GM13977 (cell line): ENCODE measurements at regions not wholly inside any gene's neighbourhood (a gene's known extent, or its start where the extent isn't known, plus 50 kb on each side); places are given as distances from the start of the nearest gene placed in this dataset.

Experiments used
- DNase-seq: peaks from one replicate; pipeline ENCODE4 v3.0.0; 2012; ENCODE audit warnings: low spot score
- in situ Hi-C: fragments of 300-500 bp; cut with MboI; formaldehyde crosslinking; loops from one replicate; pipeline ENCODE4 v1.12.0; 2022; ENCODE audit warnings: low sequenced_read_pairs, low pct_unique_long_range_greater_than_20kb, mixed read lengths, inconsistent platforms; ENCODE audit not compliant: unreplicated experiment
- TF ChIP-seq, protein P1 (sequence below): IDR thresholded peaks from 2 replicates; pipeline ENCODE4 v1.5.1; 2012; ENCODE audit warnings: mild to moderate bottlenecking, control low read depth; ENCODE audit not compliant: insufficient read depth; ENCODE audit errors: extremely low read depth, missing control alignments

GRCh38 chr3:69674752-69675151 lies 64.5 kb upstream of the MITF start:
- no peak for DNase-seq
- in situ Hi-C loops = loop anchor here (25.0 kb wide), 1 partner anchor 512 kb away; no protein-coding TSS in a partner anchor

DNA sequence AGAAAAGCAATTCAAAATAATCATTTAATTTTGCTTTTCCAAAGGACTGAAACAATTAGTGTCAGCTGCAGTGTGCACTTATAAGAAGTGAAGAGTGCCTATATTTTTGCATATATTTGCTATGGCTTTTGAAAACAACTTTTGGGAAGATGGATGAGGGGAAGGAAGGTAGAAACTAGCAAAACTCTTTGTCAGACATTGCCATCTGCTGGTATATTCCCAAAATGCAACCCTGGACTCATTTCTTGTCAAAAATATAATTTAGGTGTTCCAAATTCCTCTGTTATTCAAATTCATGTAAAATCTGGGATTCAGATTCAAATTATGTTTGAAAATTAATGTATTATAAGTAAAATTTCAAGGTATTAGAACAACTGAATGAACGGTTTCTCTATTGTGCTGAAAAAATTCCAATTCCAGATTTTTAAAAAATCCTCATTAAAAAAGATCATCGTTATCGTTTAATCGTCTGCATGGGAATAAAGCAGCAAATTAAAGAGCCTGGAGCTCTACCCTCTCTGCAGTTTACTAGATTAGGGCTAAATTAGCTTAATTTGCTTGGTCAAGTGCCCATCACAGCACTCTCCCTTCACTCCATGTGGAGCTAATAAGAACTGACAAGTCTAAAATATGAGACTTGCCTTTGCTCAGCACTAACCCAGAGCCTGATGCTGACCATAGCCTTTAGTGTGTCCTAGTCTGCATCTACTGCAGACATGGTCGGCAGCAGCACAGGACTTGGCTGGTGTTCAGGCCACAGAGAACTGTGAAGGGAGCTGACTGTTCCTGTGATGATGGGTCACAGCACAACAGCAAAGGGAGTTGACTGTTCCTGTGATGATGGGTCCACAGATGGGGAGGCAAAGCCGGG lies 67.9 kb upstream of the MITF start:
- in situ Hi-C loops = loop anchor here (25.0 kb wide), 1 partner anchor 509 kb away; no protein-coding TSS in a partner anchor
- DNase-seq = peak; percentile 55

More at GRCh38 chr3:69674752-69675151, 64.5 kb upstream of the MITF start:
- TF ChIP-seq, protein P1, sequence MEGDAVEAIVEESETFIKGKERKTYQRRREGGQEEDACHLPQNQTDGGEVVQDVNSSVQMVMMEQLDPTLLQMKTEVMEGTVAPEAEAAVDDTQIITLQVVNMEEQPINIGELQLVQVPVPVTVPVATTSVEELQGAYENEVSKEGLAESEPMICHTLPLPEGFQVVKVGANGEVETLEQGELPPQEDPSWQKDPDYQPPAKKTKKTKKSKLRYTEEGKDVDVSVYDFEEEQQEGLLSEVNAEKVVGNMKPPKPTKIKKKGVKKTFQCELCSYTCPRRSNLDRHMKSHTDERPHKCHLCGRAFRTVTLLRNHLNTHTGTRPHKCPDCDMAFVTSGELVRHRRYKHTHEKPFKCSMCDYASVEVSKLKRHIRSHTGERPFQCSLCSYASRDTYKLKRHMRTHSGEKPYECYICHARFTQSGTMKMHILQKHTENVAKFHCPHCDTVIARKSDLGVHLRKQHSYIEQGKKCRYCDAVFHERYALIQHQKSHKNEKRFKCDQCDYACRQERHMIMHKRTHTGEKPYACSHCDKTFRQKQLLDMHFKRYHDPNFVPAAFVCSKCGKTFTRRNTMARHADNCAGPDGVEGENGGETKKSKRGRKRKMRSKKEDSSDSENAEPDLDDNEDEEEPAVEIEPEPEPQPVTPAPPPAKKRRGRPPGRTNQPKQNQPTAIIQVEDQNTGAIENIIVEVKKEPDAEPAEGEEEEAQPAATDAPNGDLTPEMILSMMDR = no peak

DNA sequence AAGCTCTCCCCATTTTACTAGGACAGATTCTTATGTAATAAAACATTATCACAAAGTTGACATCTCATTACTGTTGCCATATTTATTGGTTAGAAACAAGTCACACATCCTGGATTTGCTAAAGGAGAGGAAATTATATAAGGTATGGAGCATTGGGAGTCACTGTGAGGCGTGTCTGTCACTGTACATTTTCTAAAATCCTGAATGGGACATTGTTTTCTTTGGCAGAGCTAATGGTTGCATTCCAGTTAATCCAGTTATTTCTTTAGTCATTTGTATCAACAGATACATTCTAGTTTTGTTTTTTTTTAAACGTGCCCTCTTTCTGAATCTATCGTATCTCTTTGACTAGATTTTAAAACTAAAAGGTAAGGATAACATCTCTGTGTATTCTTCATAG lies 70.2 kb upstream of the MITF start:
- in situ Hi-C loops = loop anchor here (25.0 kb wide), 1 partner anchor 507 kb away; no protein-coding TSS in a partner anchor
- DNase-seq = no peak
- TF ChIP-seq, protein P1 = no peak

More for the DNA sequence above, 67.9 kb upstream of the MITF start:
- TF ChIP-seq, protein P1 = peak; percentile 60

DNA sequence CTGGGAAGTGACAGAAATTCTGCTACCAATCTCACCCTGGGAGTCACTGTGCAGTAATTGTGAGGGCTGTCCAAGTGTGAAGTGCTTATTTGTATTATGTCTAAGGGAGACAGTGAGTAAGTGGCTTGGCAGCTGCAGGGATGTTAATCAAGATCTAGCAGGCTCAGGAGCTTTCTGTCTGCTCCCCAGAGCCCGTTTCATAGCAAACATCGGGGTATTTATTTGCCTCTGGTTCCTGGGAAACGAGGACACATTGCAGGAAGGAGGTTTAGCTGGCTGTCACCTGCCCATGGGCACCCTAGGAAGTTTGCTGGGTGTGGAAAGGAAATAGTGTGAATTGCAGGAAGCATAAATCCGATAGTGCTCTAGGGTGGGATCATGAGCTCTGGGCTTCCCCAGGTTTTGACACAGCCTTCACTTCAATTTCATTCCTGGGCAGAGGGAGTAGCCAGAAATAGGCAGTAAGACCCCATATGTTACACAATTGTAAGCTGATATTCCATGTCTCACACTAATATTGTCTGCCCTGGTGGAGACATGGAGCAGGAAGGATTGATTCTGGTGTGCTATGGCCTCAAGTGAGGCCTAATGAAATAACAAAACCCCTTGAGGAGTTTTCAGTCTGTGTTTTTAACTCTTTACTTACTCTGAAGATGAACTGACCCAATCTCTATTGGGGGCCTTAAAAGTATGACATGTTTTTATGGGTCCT lies 74.1 kb upstream of the MITF start:
- TF ChIP-seq, protein P1 = no peak
- DNase-seq = no peak
- in situ Hi-C loops = loop anchor here (25.0 kb wide), 1 partner anchor 503 kb away; no protein-coding TSS in a partner anchor

GRCh38 chr3:69660631-69661030 lies 78.6 kb upstream of the MITF start:
- in situ Hi-C loops = loop anchor here (25.0 kb wide), 1 partner anchor 498 kb away; no protein-coding TSS in a partner anchor
- DNase-seq = no peak
- TF ChIP-seq, protein P1 = no peak

- no peak for DNase-seq
- in situ Hi-C loops = loop anchor here (25.0 kb wide), 1 partner anchor 497 kb away; no protein-coding TSS in a partner anchor
- TF ChIP-seq, protein P1 = no peak
Measured at GRCh38 chr3:69659180-69659910, 79.9 kb upstream of the MITF start.
